ENCODE measurements at regions not wholly inside any gene's neighbourhood (a gene's known extent, or its start where the extent isn't known, plus 50 kb on each side); places are given as distances from the start of the nearest gene placed in this dataset.

DNA sequence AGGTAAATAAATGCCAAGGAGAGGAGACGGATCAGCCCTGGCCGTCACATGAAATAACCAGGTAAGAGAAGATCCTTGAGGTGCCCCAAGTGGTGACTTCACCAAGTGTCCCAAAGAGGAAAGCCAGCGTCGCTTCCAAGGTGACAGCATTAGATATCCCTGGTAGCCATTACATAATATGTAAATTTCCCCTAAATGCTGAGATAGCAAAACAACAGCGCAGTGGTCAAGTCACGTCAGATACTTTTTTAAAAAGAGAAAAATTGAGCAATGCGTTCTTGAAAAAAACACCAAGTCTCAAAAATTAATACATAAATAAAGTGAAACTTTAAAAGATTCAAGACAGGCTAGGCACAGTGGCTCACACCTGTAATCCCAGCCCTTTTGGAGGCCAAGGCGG lies 100.2 kb downstream of the HTR5A start:
- intact Hi-C loops (cut with micrococcal nuclease) = no loop called here

DNA sequence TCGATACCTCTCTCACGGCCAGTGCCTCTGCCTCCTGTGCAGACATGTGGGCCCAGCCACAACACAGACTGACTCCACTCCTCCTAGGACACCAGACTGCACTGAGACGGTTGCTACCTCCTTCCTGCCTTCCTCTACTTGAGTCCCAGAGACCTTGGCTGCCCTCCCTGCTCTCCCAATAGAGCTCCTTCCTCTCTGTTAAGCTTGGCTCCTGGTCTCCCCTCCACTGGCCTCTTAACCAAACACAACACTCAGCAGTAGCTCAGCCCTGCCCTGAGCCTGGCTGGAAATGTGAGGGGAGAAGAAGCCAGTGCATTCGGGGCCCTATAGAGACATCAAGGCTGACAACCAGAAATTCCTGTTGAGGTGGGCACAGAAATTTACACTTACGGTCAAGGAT lies 102.0 kb downstream of the HTR5A start:
- Mint-ChIP-seq H3K36me3 (no peaks in the 10 kb centered on the region), H3K9me3 (peaks cover 0 to 16% (median 3%) of the 10 kb centered on the region in 7 donors), H3K27ac (no peak overlapping the region), H3K27me3 (ENCODE audit: low read depth in 3 of 3) (peaks cover 0 to 10% (median 10%) of the 10 kb centered on the region in 3 donors), H3K4me3 (no peak overlapping the region), H3K4me1 (no peaks in the 10 kb centered on the region)
- Histone ChIP-seq H3K9ac (ENCODE audit: insufficient read depth, low read length, poor library complexity, severe bottlenecking) (no peak overlapping the region), H3K4me3 (replicated peaks in 1 of 3; ENCODE audit: low read depth in 2 of 3, low read length in 3 of 3) (no peak overlapping the region), H3K4me2 (replicated peaks; ENCODE audit: extremely low read depth, low read length, poor library complexity, severe bottlenecking) (no peak overlapping the region), H3K4me1 (ENCODE audit: control insufficient read depth in 1 of 2, insufficient read depth in 2 of 2, low read length in 2 of 2) (no peaks in the 10 kb centered on the region), H3K36me3 (replicated peaks in 1 of 2; ENCODE audit: control insufficient read depth in 1 of 2, insufficient read depth in 2 of 2, low read length in 2 of 2) (no peaks in the 10 kb centered on the region), H3K9me3 (replicated peaks in 1 of 2; ENCODE audit: control insufficient read depth in 1 of 2, insufficient read depth in 1 of 2, low read length in 2 of 2) (no peaks in the 10 kb centered on the region), H3K79me2 (ENCODE audit: insufficient read depth, low read length) (no peaks in the 10 kb centered on the region), H2AFZ (ENCODE audit: insufficient read depth, low read depth, low read length, poor library complexity, severe bottlenecking) (no peak overlapping the region), H3K27ac (ENCODE audit: low read depth in 1 of 2, low read length in 2 of 2) (no peak overlapping the region), H3K27me3 (ENCODE audit: control insufficient read depth in 2 of 2, insufficient read depth in 2 of 2, low read length in 2 of 2) (no peaks in the 10 kb centered on the region), H4K20me1 (ENCODE audit: insufficient read depth, low read length) (no peaks in the 10 kb centered on the region)
- intact Hi-C loops (cut with micrococcal nuclease) = no loop called here
- 78% methylated on average over 4 of the region's 5 CpGs for WGBS (ENCODE audit: insufficient coverage)
- DNase-seq = no peak
- TF ChIP-seq, protein P1, sequence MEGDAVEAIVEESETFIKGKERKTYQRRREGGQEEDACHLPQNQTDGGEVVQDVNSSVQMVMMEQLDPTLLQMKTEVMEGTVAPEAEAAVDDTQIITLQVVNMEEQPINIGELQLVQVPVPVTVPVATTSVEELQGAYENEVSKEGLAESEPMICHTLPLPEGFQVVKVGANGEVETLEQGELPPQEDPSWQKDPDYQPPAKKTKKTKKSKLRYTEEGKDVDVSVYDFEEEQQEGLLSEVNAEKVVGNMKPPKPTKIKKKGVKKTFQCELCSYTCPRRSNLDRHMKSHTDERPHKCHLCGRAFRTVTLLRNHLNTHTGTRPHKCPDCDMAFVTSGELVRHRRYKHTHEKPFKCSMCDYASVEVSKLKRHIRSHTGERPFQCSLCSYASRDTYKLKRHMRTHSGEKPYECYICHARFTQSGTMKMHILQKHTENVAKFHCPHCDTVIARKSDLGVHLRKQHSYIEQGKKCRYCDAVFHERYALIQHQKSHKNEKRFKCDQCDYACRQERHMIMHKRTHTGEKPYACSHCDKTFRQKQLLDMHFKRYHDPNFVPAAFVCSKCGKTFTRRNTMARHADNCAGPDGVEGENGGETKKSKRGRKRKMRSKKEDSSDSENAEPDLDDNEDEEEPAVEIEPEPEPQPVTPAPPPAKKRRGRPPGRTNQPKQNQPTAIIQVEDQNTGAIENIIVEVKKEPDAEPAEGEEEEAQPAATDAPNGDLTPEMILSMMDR (IDR thresholded peaks at IDR 0.05) = no peak

More for the DNA sequence above, 100.2 kb downstream of the HTR5A start:
- Histone ChIP-seq H4K20me1 (ENCODE audit: insufficient read depth, low read length) (no peaks in the 10 kb centered on the region), H3K27ac (ENCODE audit: low read depth in 1 of 2, low read length in 2 of 2) (no peak overlapping the region), H3K27me3 (ENCODE audit: control insufficient read depth in 2 of 2, insufficient read depth in 2 of 2, low read length in 2 of 2) (no peaks in the 10 kb centered on the region), H3K4me2 (replicated peaks; ENCODE audit: extremely low read depth, low read length, poor library complexity, severe bottlenecking) (no peak overlapping the region), H2AFZ (ENCODE audit: insufficient read depth, low read depth, low read length, poor library complexity, severe bottlenecking) (no peak overlapping the region), H3K4me1 (ENCODE audit: control insufficient read depth in 1 of 2, insufficient read depth in 2 of 2, low read length in 2 of 2) (no peaks in the 10 kb centered on the region), H3K79me2 (ENCODE audit: insufficient read depth, low read length) (no peaks in the 10 kb centered on the region), H3K9ac (ENCODE audit: insufficient read depth, low read length, poor library complexity, severe bottlenecking) (no peak overlapping the region), H3K9me3 (replicated peaks in 1 of 2; ENCODE audit: control insufficient read depth in 1 of 2, insufficient read depth in 1 of 2, low read length in 2 of 2) (no peaks in the 10 kb centered on the region), H3K36me3 (replicated peaks in 1 of 2; ENCODE audit: control insufficient read depth in 1 of 2, insufficient read depth in 2 of 2, low read length in 2 of 2) (no peaks in the 10 kb centered on the region), H3K4me3 (replicated peaks in 1 of 3; ENCODE audit: low read depth in 2 of 3, low read length in 3 of 3) (no peak overlapping the region)
- Mint-ChIP-seq H3K9me3 (peaks cover 0 to 14% (median 4%) of the 10 kb centered on the region in 7 donors), H3K4me1 (no peaks in the 10 kb centered on the region), H3K27me3 (ENCODE audit: low read depth in 3 of 3) (peaks cover 0 to 10% (median 10%) of the 10 kb centered on the region in 3 donors), H3K4me3 (no peak overlapping the region), H3K36me3 (no peaks in the 10 kb centered on the region), H3K27ac (no peak overlapping the region)
- TF ChIP-seq, protein P1 (IDR thresholded peaks at IDR 0.05) = no peak
- no peak for DNase-seq
- 67% methylated on average over 5 of the region's 8 CpGs for WGBS (ENCODE audit: insufficient coverage)
